ENCODE measurements at regions not wholly inside any gene's neighbourhood (a gene's known extent, or its start where the extent isn't known, plus 50 kb on each side); places are given as distances from the start of the nearest gene placed in this dataset.

DNA sequence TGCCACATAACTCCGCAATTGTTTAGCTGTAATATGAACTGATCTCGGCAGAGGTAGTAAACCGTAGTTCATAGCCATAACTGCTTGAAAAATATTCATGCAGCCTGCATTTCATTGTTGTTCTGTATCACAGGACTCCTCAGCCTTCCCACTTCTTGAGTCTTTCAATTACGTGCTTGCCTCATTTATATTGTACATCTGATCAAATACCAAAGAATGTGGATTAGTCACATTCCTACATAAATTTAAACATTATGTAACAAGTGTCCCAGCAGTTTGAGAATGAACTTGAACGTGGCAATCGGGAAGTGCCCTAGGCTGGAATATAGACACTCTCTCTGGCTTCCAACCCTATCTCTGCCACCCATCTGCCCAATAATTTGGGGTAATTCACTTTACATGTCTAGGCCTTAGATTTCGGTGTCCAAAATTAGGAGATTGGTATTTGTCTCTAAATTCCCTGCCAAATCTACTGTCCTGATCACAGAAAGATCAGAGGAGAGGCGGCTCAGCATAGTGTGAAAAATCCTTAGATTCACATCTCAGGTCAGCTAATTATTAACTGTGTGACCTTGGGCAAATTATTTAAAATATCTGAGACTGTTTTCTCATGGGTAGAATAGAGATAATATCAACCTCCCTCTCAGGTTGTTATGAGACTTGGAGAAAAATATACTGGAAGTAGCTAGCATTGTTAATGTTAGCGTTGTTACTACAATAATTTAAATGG, 215.1 kb upstream of the RFX3 start:
- H2AFZ ChIP-seq (ENCODE audit: insufficient read depth, low read depth, low read length, poor library complexity, severe bottlenecking): no peak overlapping the region
- CTCF ChIA-PET: no interaction called here

GRCh38 chr9:3736161-3736560, 210.4 kb upstream of the RFX3 start:
- no peak overlapping the region for H3K27ac Mint-ChIP-seq
- Histone ChIP-seq H3K9ac (ENCODE audit: low read length) (no peak overlapping the region), H4K20me1 (ENCODE audit: control insufficient read depth, insufficient read depth, low read length, poor library complexity, severe bottlenecking) (no peaks in the 10 kb centered on the region), H3K36me3 (replicated peaks in 1 of 2; ENCODE audit: control extremely low read depth in 1 of 2, control insufficient read depth in 1 of 2, extremely low read depth in 1 of 2, insufficient read depth in 2 of 2, low read length in 1 of 2) (no peaks in the 10 kb centered on the region), H3K4me3 (ENCODE audit: control extremely low read depth in 1 of 5, extremely low read depth in 1 of 5, insufficient read depth in 1 of 5, low read depth in 2 of 5, low read length in 4 of 5) (no peak overlapping the region), H3K4me2 (replicated peaks; ENCODE audit: low read depth, low read length, poor library complexity, severe bottlenecking) (no peak overlapping the region), H3K27me3 (replicated peaks in 1 of 4; ENCODE audit: control extremely low read depth in 1 of 4, control insufficient read depth in 3 of 4, insufficient read depth in 4 of 4, low read length in 3 of 4) (no peaks in the 10 kb centered on the region), H3K79me2 (ENCODE audit: control insufficient read depth, insufficient read depth, low read length) (no peaks in the 10 kb centered on the region), H3K4me1 (ENCODE audit: control insufficient read depth in 2 of 2, insufficient read depth in 2 of 2, low read length in 2 of 2) (no peaks in the 10 kb centered on the region), H3K9me3 (ENCODE audit: control extremely low read depth in 1 of 3, control insufficient read depth in 2 of 3, insufficient read depth in 1 of 3, low read length in 2 of 3) (no peaks in the 10 kb centered on the region), H2AFZ (ENCODE audit: insufficient read depth, low read depth, low read length, poor library complexity, severe bottlenecking) (no peak overlapping the region), H3K27ac (ENCODE audit: low read length in 2 of 2) (no peak overlapping the region)
- POLR2A ChIA-PET: no interaction called here
- DNase-seq: no peak
- CTCF ChIA-PET: no interaction called here
- intact Hi-C loops (cut with micrococcal nuclease): no loop called here
- no peak overlapping the region for H3K4me3 Mint-ChIP-seq
- peaks cover 8% of the 10 kb centered on the region for H3K27me3 Mint-ChIP-seq
- TF ChIP-seq CTCF (IDR thresholded peaks at IDR 0.05) (no peak), EZH2 (IDR thresholded peaks at IDR 0.05; ENCODE audit: borderline replicate concordance, insufficient read depth, low read depth, low read length, poor library complexity, severe bottlenecking) (no peak)
- no CpG with 5 or more reads among the region's 5 CpGs for WGBS (ENCODE audit: insufficient coverage)
- H3K4me1 Mint-ChIP-seq: peaks cover 9% of the 10 kb centered on the region
- ATAC-seq (ENCODE audit: low read depth): no peak
- no peaks in the 10 kb centered on the region for H3K9me3 Mint-ChIP-seq (ENCODE audit: insufficient read depth)

More for the DNA sequence above, 215.1 kb upstream of the RFX3 start:
- H3K4me2 ChIP-seq (replicated peaks; ENCODE audit: low read depth, low read length, poor library complexity, severe bottlenecking): no peak overlapping the region
- TF ChIP-seq CTCF (IDR thresholded peaks at IDR 0.05) (no peak), EZH2 (IDR thresholded peaks at IDR 0.05; ENCODE audit: borderline replicate concordance, insufficient read depth, low read depth, low read length, poor library complexity, severe bottlenecking) (no peak)
- no peaks in the 10 kb centered on the region for H3K4me1 ChIP-seq (ENCODE audit: control insufficient read depth in 2 of 2, insufficient read depth in 2 of 2, low read length in 2 of 2)
- H3K4me3 ChIP-seq (ENCODE audit: control extremely low read depth in 1 of 5, extremely low read depth in 1 of 5, insufficient read depth in 1 of 5, low read depth in 2 of 5, low read length in 4 of 5): no peak overlapping the region
- H3K27ac Mint-ChIP-seq: no peak overlapping the region
- no peaks in the 10 kb centered on the region for H3K9me3 ChIP-seq (ENCODE audit: control extremely low read depth in 1 of 3, control insufficient read depth in 2 of 3, insufficient read depth in 1 of 3, low read length in 2 of 3)
- intact Hi-C loops (cut with micrococcal nuclease): loop anchor here (10.0 kb wide), 1 partner anchor 56 kb away; no protein-coding TSS in a partner anchor
- H3K27me3 ChIP-seq (replicated peaks in 1 of 4; ENCODE audit: control extremely low read depth in 1 of 4, control insufficient read depth in 3 of 4, insufficient read depth in 4 of 4, low read length in 3 of 4): no peaks in the 10 kb centered on the region
- peaks cover 27% of the 10 kb centered on the region for H3K27me3 Mint-ChIP-seq
- DNase-seq (no peak), ATAC-seq (ENCODE audit: low read depth) (no peak)
- H3K79me2 ChIP-seq (ENCODE audit: control insufficient read depth, insufficient read depth, low read length): no peaks in the 10 kb centered on the region
- no peak overlapping the region for H3K27ac ChIP-seq (ENCODE audit: low read length in 2 of 2)
- H3K4me3 Mint-ChIP-seq: no peak overlapping the region
- POLR2A ChIA-PET: no interaction called here
- no peaks in the 10 kb centered on the region for H3K36me3 ChIP-seq (replicated peaks in 1 of 2; ENCODE audit: control extremely low read depth in 1 of 2, control insufficient read depth in 1 of 2, extremely low read depth in 1 of 2, insufficient read depth in 2 of 2, low read length in 1 of 2)
- H3K4me1 Mint-ChIP-seq: no peaks in the 10 kb centered on the region
- H3K9me3 Mint-ChIP-seq (ENCODE audit: insufficient read depth): no peaks in the 10 kb centered on the region
- no peaks in the 10 kb centered on the region for H4K20me1 ChIP-seq (ENCODE audit: control insufficient read depth, insufficient read depth, low read length, poor library complexity, severe bottlenecking)
- WGBS (ENCODE audit: insufficient coverage): 96% methylated on average over 4 of the region's 9 CpGs
- H3K9ac ChIP-seq (ENCODE audit: low read length): no peak overlapping the region

Data from B cell (primary cell).